HAP-1 (cell line): ENCODE measurements at regions not wholly inside any gene's neighbourhood (a gene's known extent, or its start where the extent isn't known, plus 50 kb on each side); places are given as distances from the start of the nearest gene placed in this dataset.

ENCODE experiments used
- DNase-seq, 2 experiments: peaks; one replicate each; pipeline ENCODE4 v3.0.0-alpha.2; 2016 to 2020; ENCODE audit warnings: low spot score in 2 of 2
- H3K27me3 ChIP-seq: fragments of 250-450 bp; sonication (Bioruptor Pico); 2 replicates; pipeline ENCODE4 v1.5.1; 2020; ENCODE audit warnings: low read depth, mild to moderate bottlenecking, moderate library complexity
- H3K36me3 ChIP-seq: fragments of 250-450 bp; sonication (Bioruptor Pico); replicated peaks from 2 replicates; pipeline ENCODE4 v1.5.1; 2020; ENCODE audit warnings: mild to moderate bottlenecking
- H3K4me1 ChIP-seq: fragments of 250-450 bp; sonication (Bioruptor Pico); 2 replicates; pipeline ENCODE4 v1.5.1; 2020; ENCODE audit warnings: mild to moderate bottlenecking
- H3K4me3 ChIP-seq: fragments of 250-450 bp; sonication (Bioruptor Pico); 2 replicates; pipeline ENCODE4 v1.5.1; 2020; ENCODE audit warnings: mild to moderate bottlenecking, moderate library complexity
- H3K9me3 ChIP-seq: fragments of 250-450 bp; sonication (Bioruptor Pico); 2 replicates; pipeline ENCODE4 v1.5.1; 2020; ENCODE audit warnings: mild to moderate bottlenecking, moderate library complexity
- in situ Hi-C: fragments of 300-500 bp; cut with MboI; formaldehyde crosslinking; loops from 3 replicates; pipeline ENCODE4 v1.14.3; 2020; ENCODE audit warnings: low sequenced_read_pairs, inconsistent platforms, mixed read lengths

- no peaks in the 10 kb centered on the region for H3K9me3 ChIP-seq
- no peaks in the 10 kb centered on the region for H3K27me3 ChIP-seq
- H3K4me3 ChIP-seq = no peak overlapping the region
- H3K4me1 ChIP-seq = no peaks in the 10 kb centered on the region; the same call in 1 of the 2 replicates
- no peaks in the 10 kb centered on the region for H3K36me3 ChIP-seq
- in situ Hi-C loops = no loop called here
- DNase-seq = no peak
Observed at GRCh38 chr6:113315879-113316278, 541.3 kb upstream of the MARCKS start.

- no peaks in the 10 kb centered on the region for H3K36me3 ChIP-seq
- H3K27me3 ChIP-seq = no peaks in the 10 kb centered on the region
- DNase-seq = no peak
- no peaks in the 10 kb centered on the region for H3K9me3 ChIP-seq
- H3K4me3 ChIP-seq = no peak overlapping the region
- H3K4me1 ChIP-seq = no peaks in the 10 kb centered on the region
- in situ Hi-C loops = no loop called here
Observed at GRCh38 chr6:113317442-113317841, 539.7 kb upstream of the MARCKS start.

GRCh38 chr6:113317891-113318574 is 539.1 kb upstream of the MARCKS start:
- no peaks in the 10 kb centered on the region for H3K36me3 ChIP-seq
- H3K4me3 ChIP-seq = no peak overlapping the region
- H3K9me3 ChIP-seq = no peaks in the 10 kb centered on the region
- in situ Hi-C loops = no loop called here
- DNase-seq = no peak
- H3K4me1 ChIP-seq = no peaks in the 10 kb centered on the region
- H3K27me3 ChIP-seq = no peaks in the 10 kb centered on the region

- no peaks in the 10 kb centered on the region for H3K27me3 ChIP-seq
- no peaks in the 10 kb centered on the region for H3K9me3 ChIP-seq
- in situ Hi-C loops = no loop called here
- no peak for DNase-seq
- no peaks in the 10 kb centered on the region for H3K4me1 ChIP-seq
- no peak overlapping the region for H3K4me3 ChIP-seq
- no peaks in the 10 kb centered on the region for H3K36me3 ChIP-seq
Observed at GRCh38 chr6:113318575-113318917, 538.6 kb upstream of the MARCKS start.

GRCh38 chr6:113320653-113321052 is 536.5 kb upstream of the MARCKS start:
- peaks cover 4% of the 10 kb centered on the region; the same call in 1 of the 2 replicates for H3K4me1 ChIP-seq
- in situ Hi-C loops = no loop called here
- no peaks in the 10 kb centered on the region for H3K36me3 ChIP-seq
- no peak for DNase-seq
- H3K9me3 ChIP-seq = no peaks in the 10 kb centered on the region
- H3K4me3 ChIP-seq = no peak overlapping the region
- no peaks in the 10 kb centered on the region for H3K27me3 ChIP-seq

GRCh38 chr6:113326781-113327180 is 530.4 kb upstream of the MARCKS start:
- no peaks in the 10 kb centered on the region for H3K36me3 ChIP-seq
- in situ Hi-C loops = no loop called here
- H3K4me1 ChIP-seq = peaks cover 22% of the 10 kb centered on the region
- no peaks in the 10 kb centered on the region for H3K9me3 ChIP-seq
- no peak overlapping the region for H3K4me3 ChIP-seq
- DNase-seq = no peak
- no peaks in the 10 kb centered on the region for H3K27me3 ChIP-seq

GRCh38 chr6:113328886-113329381 is 528.2 kb upstream of the MARCKS start:
- DNase-seq = no peak
- Histone ChIP-seq H3K9me3 (no peaks in the 10 kb centered on the region), H3K4me3 (no peak overlapping the region), H3K4me1 (peaks cover 25% of the 10 kb centered on the region), H3K27me3 (no peaks in the 10 kb centered on the region), H3K36me3 (no peaks in the 10 kb centered on the region)
- in situ Hi-C loops = no loop called here

- no peak overlapping the region for H3K4me3 ChIP-seq
- peak; percentile 47 to 85 for DNase-seq
- H3K27me3 ChIP-seq = no peaks in the 10 kb centered on the region
- no peaks in the 10 kb centered on the region for H3K9me3 ChIP-seq
- in situ Hi-C loops = no loop called here
- H3K36me3 ChIP-seq = no peaks in the 10 kb centered on the region
- H3K4me1 ChIP-seq = peaks cover 21% of the 10 kb centered on the region
Observed at GRCh38 chr6:113329942-113330635, 527.1 kb upstream of the MARCKS start.

GRCh38 chr6:113330636-113330946 is 526.6 kb upstream of the MARCKS start:
- Histone ChIP-seq H3K27me3 (no peaks in the 10 kb centered on the region), H3K36me3 (no peaks in the 10 kb centered on the region), H3K4me3 (no peak overlapping the region), H3K9me3 (no peaks in the 10 kb centered on the region), H3K4me1 (peaks cover 21% of the 10 kb centered on the region)
- no peak for DNase-seq
- in situ Hi-C loops = no loop called here

- H3K36me3 ChIP-seq = no peaks in the 10 kb centered on the region
- peak in 1 of 2 experiments; percentile 16 for DNase-seq
- H3K4me3 ChIP-seq = no peak overlapping the region
- H3K4me1 ChIP-seq = peaks cover 21% of the 10 kb centered on the region
- in situ Hi-C loops = no loop called here
- H3K9me3 ChIP-seq = no peaks in the 10 kb centered on the region
- H3K27me3 ChIP-seq = no peaks in the 10 kb centered on the region
Observed at GRCh38 chr6:113331021-113331420, 526.1 kb upstream of the MARCKS start.

GRCh38 chr6:113338644-113339043 is 518.5 kb upstream of the MARCKS start:
- H3K4me3 ChIP-seq = no peak overlapping the region
- H3K27me3 ChIP-seq = no peaks in the 10 kb centered on the region
- H3K4me1 ChIP-seq = no peaks in the 10 kb centered on the region
- DNase-seq = no peak
- in situ Hi-C loops = no loop called here
- H3K36me3 ChIP-seq = no peaks in the 10 kb centered on the region
- H3K9me3 ChIP-seq = no peaks in the 10 kb centered on the region

- H3K4me3 ChIP-seq = no peak overlapping the region
- in situ Hi-C loops = no loop called here
Observed at GRCh38 chr6:113339209-113339608, 517.9 kb upstream of the MARCKS start.

GRCh38 chr6:113340371-113340770 is 516.8 kb upstream of the MARCKS start:
- no peaks in the 10 kb centered on the region for H3K27me3 ChIP-seq
- H3K9me3 ChIP-seq = no peaks in the 10 kb centered on the region
- no peaks in the 10 kb centered on the region for H3K4me1 ChIP-seq
- H3K36me3 ChIP-seq = no peaks in the 10 kb centered on the region
- DNase-seq = no peak
- in situ Hi-C loops = no loop called here
- no peak overlapping the region for H3K4me3 ChIP-seq

More at GRCh38 chr6:113339209-113339608, 517.9 kb upstream of the MARCKS start:
- no peak for DNase-seq
- Histone ChIP-seq H3K36me3 (no peaks in the 10 kb centered on the region), H3K27me3 (no peaks in the 10 kb centered on the region), H3K9me3 (no peaks in the 10 kb centered on the region), H3K4me1 (no peaks in the 10 kb centered on the region)

- H3K27me3 ChIP-seq = no peaks in the 10 kb centered on the region
- in situ Hi-C loops = no loop called here
- no peak for DNase-seq
- no peaks in the 10 kb centered on the region for H3K4me1 ChIP-seq
- H3K9me3 ChIP-seq = no peaks in the 10 kb centered on the region
- H3K36me3 ChIP-seq = no peaks in the 10 kb centered on the region
- no peak overlapping the region for H3K4me3 ChIP-seq
Observed at GRCh38 chr6:113343940-113344339, 513.2 kb upstream of the MARCKS start.
